ENCODE measurements at regions not wholly inside any gene's neighbourhood (a gene's known extent, or its start where the extent isn't known, plus 50 kb on each side); places are given as distances from the start of the nearest gene placed in this dataset.
A peak's percentile ranks its signal among the peaks of the same experiment; 100 is the strongest.

GRCh38 chrX:54640736-54641135 lies 110.7 kb downstream of the GNL3L start (continued):
- TF ChIP-seq NR2F6 (IDR thresholded peaks at IDR 0.05) (0 out of 2 replicates have a peak, but pooled peaks have one; percentile 13), NR2F6 (CRISPR knock-in tag; IDR thresholded peaks at IDR 0.05) (0 out of 2 replicates have a peak, but pooled peaks have one; percentile 23), PRDM4 (CRISPR knock-in tag; IDR thresholded peaks at IDR 0.05; ENCODE audit: borderline replicate concordance) (no peak), ZNF230 (CRISPR knock-in tag; IDR thresholded peaks at IDR 0.05) (no peak), ZNF101 (CRISPR knock-in tag; IDR thresholded peaks at IDR 0.05; ENCODE audit: borderline replicate concordance, low read depth) (no peak), EHMT2 (IDR thresholded peaks at IDR 0.05; ENCODE audit: borderline replicate concordance, low read depth, low read length) (no peak), CEBPB (IDR thresholded peaks at IDR 0.05; ENCODE audit: borderline replicate concordance, low read depth, low read length) (peak; percentile 60; the same call in 1 of the 2 replicates), NCOR1 (IDR thresholded peaks at IDR 0.05; ENCODE audit: borderline replicate concordance, low read length) (no peak), REXO4 (CRISPR knock-in tag; IDR thresholded peaks at IDR 0.05; ENCODE audit: borderline replicate concordance) (no peak), MIER2 (CRISPR knock-in tag; IDR thresholded peaks at IDR 0.05) (no peak), PRPF4 (IDR thresholded peaks at IDR 0.05; ENCODE audit: low read depth, low read length, poor library complexity, severe bottlenecking) (no peak), MAFF (IDR thresholded peaks at IDR 0.05; ENCODE audit: low read depth, low read length) (no peak), BRD4 (CRISPR knock-in tag; IDR thresholded peaks at IDR 0.05) (no peak), KLF16 (CRISPR knock-in tag; IDR thresholded peaks at IDR 0.05) (no peak), NRL (CRISPR knock-in tag; IDR thresholded peaks at IDR 0.05; ENCODE audit: borderline replicate concordance) (no peak), ZNF737 (CRISPR knock-in tag; IDR thresholded peaks at IDR 0.05; ENCODE audit: borderline replicate concordance) (no peak), ZNF792 (CRISPR knock-in tag; IDR thresholded peaks at IDR 0.05) (no peak), USF2 (IDR thresholded peaks at IDR 0.05; ENCODE audit: low read depth, low read length) (no peak), USF2 (CRISPR knock-in tag; IDR thresholded peaks at IDR 0.05; ENCODE audit: borderline replicate concordance) (no peak), ZNF569 (CRISPR knock-in tag; IDR thresholded peaks at IDR 0.05; ENCODE audit: borderline replicate concordance) (no peak), GPN1 (CRISPR knock-in tag; IDR thresholded peaks at IDR 0.05; ENCODE audit: borderline replicate concordance) (no peak), SP5 (CRISPR knock-in tag; IDR thresholded peaks at IDR 0.05; ENCODE audit: borderline replicate concordance, low read depth) (no peak)
- TF ChIP-seq, protein P1, sequence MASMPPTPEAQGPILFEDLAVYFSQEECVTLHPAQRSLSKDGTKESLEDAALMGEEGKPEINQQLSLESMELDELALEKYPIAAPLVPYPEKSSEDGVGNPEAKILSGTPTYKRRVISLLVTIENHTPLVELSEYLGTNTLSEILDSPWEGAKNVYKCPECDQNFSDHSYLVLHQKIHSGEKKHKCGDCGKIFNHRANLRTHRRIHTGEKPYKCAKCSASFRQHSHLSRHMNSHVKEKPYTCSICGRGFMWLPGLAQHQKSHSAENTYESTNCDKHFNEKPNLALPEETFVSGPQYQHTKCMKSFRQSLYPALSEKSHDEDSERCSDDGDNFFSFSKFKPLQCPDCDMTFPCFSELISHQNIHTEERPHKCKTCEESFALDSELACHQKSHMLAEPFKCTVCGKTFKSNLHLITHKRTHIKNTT (CRISPR knock-in tag; IDR thresholded peaks at IDR 0.05), result no peak
